H1 (cell line): ENCODE measurements at regions not wholly inside any gene's neighbourhood (a gene's known extent, or its start where the extent isn't known, plus 50 kb on each side); places are given as distances from the start of the nearest gene placed in this dataset.

Source experiments
- CTCF ChIA-PET: fragments of 300-600 bp; sonication (Branson Sonifier 250); formaldehyde crosslinking; loops from one replicate; lab custom pipeline; 2021; ENCODE audit not compliant: partially characterized antibody; lab: Charles Lee
- POLR2A ChIA-PET: fragments of 300-600 bp; sonication (Branson Sonifier 250); formaldehyde crosslinking; loops from one replicate; lab custom pipeline; 2021; ENCODE audit warnings: inconsistent platforms; ENCODE audit not compliant: partially characterized antibody; lab: Charles Lee
- DNase-seq, 2 experiments: peaks; one replicate each; pipeline versions ENCODE4 v3.0.0 to v3.0.0-alpha.2; 2010 to 2022; ENCODE audit warnings: low spot score in 2 of 2, low read depth in 1 of 2, mixed read lengths in 1 of 2
- FAIRE-seq: peaks from 2 replicates; lab custom pipeline; 2011; peaks lifted over from hg19 to GRCh38; lab: Jason Lieb, UNC
- H2AFZ ChIP-seq: 2 replicates; pipeline ENCODE4 v1.8.1; 2012; ENCODE audit warnings: low read length, inconsistent platforms
- H2AK5ac ChIP-seq: 2 replicates; pipeline ENCODE4 v1.6.1; 2013; ENCODE audit warnings: low read depth, low read length
- H2BK120ac ChIP-seq: replicated peaks from 2 replicates; pipeline ENCODE3; 2013; ENCODE audit warnings: low read depth, low read length, inconsistent platforms
- H2BK12ac ChIP-seq: 2 replicates; pipeline ENCODE4 v1.6.1; 2013; ENCODE audit warnings: low read depth, low read length
- H2BK15ac ChIP-seq: 2 replicates; pipeline ENCODE4 v1.6.1; 2013; ENCODE audit warnings: low read length
- H2BK20ac ChIP-seq: 2 replicates; pipeline ENCODE4 v1.6.1; 2013; ENCODE audit warnings: low read length
- H2BK5ac ChIP-seq: 2 replicates; pipeline ENCODE4 v1.6.1; 2013; ENCODE audit warnings: low read depth, low read length
- H3K14ac ChIP-seq: 2 replicates; pipeline ENCODE4 v1.6.1; 2013; ENCODE audit warnings: inconsistent platforms; ENCODE audit not compliant: insufficient read length
- H3K18ac ChIP-seq: 2 replicates; pipeline ENCODE4 v1.6.1; 2013; ENCODE audit warnings: low read length; ENCODE audit errors: extremely low read depth
- H3K23ac ChIP-seq: 2 replicates; pipeline ENCODE4 v1.6.1; 2013; ENCODE audit warnings: inconsistent platforms; ENCODE audit not compliant: insufficient read length
- H3K23me2 ChIP-seq: 2 replicates; pipeline ENCODE4 v1.6.1; 2013; ENCODE audit warnings: low read depth, low read length
- H3K27ac ChIP-seq: 2 replicates; pipeline ENCODE4 v1.6.1; 2011; ENCODE audit warnings: low read depth, low read length, inconsistent platforms
- H3K27me3 ChIP-seq, 4 experiments: replicated peaks in 1 of 4; 1 replicate in 1 of 4; 2 replicates in 3 of 4; pipeline versions ENCODE4 v1.6.1 to v1.8.1; 2011 to 2013; ENCODE audit warnings: low read length in 3 of 4, mild to moderate bottlenecking in 3 of 4, inconsistent platforms in 2 of 4, mixed read lengths in 2 of 4, moderate library complexity in 1 of 4; ENCODE audit not compliant: control insufficient read depth in 3 of 4, insufficient read depth in 3 of 4; ENCODE audit errors: extremely low read depth in 1 of 4
- H3K36me3 ChIP-seq, 4 experiments: 2 replicates each; pipeline versions ENCODE4 v1.6.1 to v1.8.1; 2011 to 2013; ENCODE audit warnings: mild to moderate bottlenecking in 4 of 4, low read length in 3 of 4, moderate library complexity in 2 of 4, control low read depth in 1 of 4, inconsistent platforms in 1 of 4; ENCODE audit not compliant: insufficient read depth in 4 of 4, control insufficient read depth in 2 of 4
- H3K4ac ChIP-seq: replicated peaks from 2 replicates; pipeline ENCODE3; 2013; ENCODE audit warnings: low read length, low read depth, mixed read lengths, inconsistent platforms; ENCODE audit not compliant: insufficient read length
- H3K4me1 ChIP-seq, 4 experiments: replicated peaks in 1 of 4; 1 replicate in 1 of 4; 2 replicates in 3 of 4; pipeline versions ENCODE4 v1.6.1 to v1.8.1; 2011 to 2013; ENCODE audit warnings: low read length in 3 of 4, inconsistent platforms in 2 of 4, mixed read lengths in 1 of 4; ENCODE audit not compliant: insufficient read depth in 4 of 4, control insufficient read depth in 3 of 4
- H3K4me2 ChIP-seq, 2 experiments: 2 replicates each; pipeline versions ENCODE4 v1.6.1 to v1.8.1; 2011 to 2013; ENCODE audit warnings: low read depth in 2 of 2, low read length in 2 of 2, control low read depth in 1 of 2, inconsistent platforms in 1 of 2, mild to moderate bottlenecking in 1 of 2; ENCODE audit not compliant: insufficient read depth in 1 of 2
- H3K4me3 ChIP-seq, 4 experiments: fragments of 200-600, 300-600 bp in 1 of 4; sonication (generic), shearing (Covaris generic), sonication (Bioruptor Twin) in 1 of 4; 2 replicates each; pipeline versions ENCODE4 v1.5.1 to v1.8.1; 2011 to 2016; ENCODE audit warnings: low read length in 4 of 4, low read depth in 3 of 4, control low read depth in 2 of 4, inconsistent platforms in 2 of 4, mild to moderate bottlenecking in 2 of 4, mixed read lengths in 1 of 4, moderate library complexity in 1 of 4; ENCODE audit not compliant: insufficient read depth in 2 of 4; ENCODE audit errors: extremely low read depth in 1 of 4
- H3K56ac ChIP-seq: replicated peaks from 2 replicates; pipeline ENCODE3; 2013; ENCODE audit warnings: low read depth, mild to moderate bottlenecking, mixed read lengths, low read length, inconsistent platforms; ENCODE audit not compliant: insufficient read length
- H3K79me1 ChIP-seq: 2 replicates; pipeline ENCODE4 v1.6.1; 2013; ENCODE audit warnings: low read depth, low read length, control low read depth
- H3K79me2 ChIP-seq, 2 experiments: 2 replicates each; pipeline versions ENCODE4 v1.6.1 to v1.8.1; 2012 to 2013; ENCODE audit warnings: low read length in 2 of 2, mild to moderate bottlenecking in 2 of 2, inconsistent platforms in 1 of 2; ENCODE audit not compliant: insufficient read depth in 2 of 2, control insufficient read depth in 1 of 2
- H3K9ac ChIP-seq, 4 experiments: replicated peaks in 1 of 4; 1 replicate in 1 of 4; 2 replicates in 3 of 4; pipeline versions ENCODE4 v1.6.1 to v1.8.1; 2011 to 2013; ENCODE audit warnings: low read depth in 3 of 4, low read length in 3 of 4, control low read depth in 2 of 4, mild to moderate bottlenecking in 2 of 4, moderate library complexity in 2 of 4, inconsistent platforms in 1 of 4; ENCODE audit errors: extremely low read depth in 1 of 4
- H3K9me3 ChIP-seq, 2 experiments: 2 replicates each; pipeline versions ENCODE4 v1.6.1 to v1.8.1; 2012 to 2013; ENCODE audit warnings: mild to moderate bottlenecking in 2 of 2, moderate library complexity in 2 of 2, control low read depth in 1 of 2, inconsistent platforms in 1 of 2, low read depth in 1 of 2, low read length in 1 of 2, mixed read lengths in 1 of 2; ENCODE audit not compliant: insufficient read depth in 2 of 2
- H4K20me1 ChIP-seq, 2 experiments: replicated peaks in 1 of 2; 2 replicates each; pipeline versions ENCODE3 to v1.8.1; 2011 to 2013; ENCODE audit warnings: inconsistent platforms in 2 of 2, low read length in 2 of 2, mild to moderate bottlenecking in 1 of 2; ENCODE audit not compliant: insufficient read depth in 2 of 2, control insufficient read depth in 1 of 2
- H4K5ac ChIP-seq: 2 replicates; pipeline ENCODE4 v1.6.1; 2013; ENCODE audit warnings: low read length, low read depth, mixed read lengths, inconsistent platforms; ENCODE audit not compliant: insufficient read length
- H4K8ac ChIP-seq: 2 replicates; pipeline ENCODE4 v1.8.0; 2013; ENCODE audit warnings: mild to moderate bottlenecking, moderate library complexity, low read length, inconsistent platforms; ENCODE audit not compliant: insufficient read depth; ENCODE audit errors: extremely low read depth
- H4K91ac ChIP-seq: replicated peaks from 2 replicates; pipeline ENCODE3; 2013; ENCODE audit warnings: low read length, mixed read lengths, inconsistent platforms; ENCODE audit not compliant: insufficient read length
- BACH1 ChIP-seq: IDR thresholded peaks from 2 replicates; pipeline ENCODE4 v1.6.1; 2012; ENCODE audit warnings: low read length, improper control_type of control experiment
- CBX8 ChIP-seq: fragments of 300-800, 300-1000 bp; sonication (generic); IDR thresholded peaks from 2 replicates; pipeline ENCODE4 v1.7.1; 2016; ENCODE audit warnings: low read depth, low read length, borderline replicate concordance
- CHD1 ChIP-seq: IDR thresholded peaks from 2 replicates; pipeline ENCODE4 v1.6.1; 2012; ENCODE audit warnings: low read depth, low read length, improper control_type of control experiment
- HDAC2 ChIP-seq, 2 experiments: fragments of 300-600 bp in 1 of 2; sonication (generic) in 1 of 2; IDR thresholded peaks; 2 replicates each; pipeline ENCODE4 v1.6.1; 2011 to 2012; ENCODE audit warnings: low read depth in 2 of 2, low read length in 2 of 2, mild to moderate bottlenecking in 2 of 2, moderate library complexity in 2 of 2, borderline replicate concordance in 1 of 2, inconsistent platforms in 1 of 2
- JUND ChIP-seq: IDR thresholded peaks from 2 replicates; pipeline ENCODE4 v1.6.1; 2011; ENCODE audit warnings: mild to moderate bottlenecking, improper control_type of control experiment, low read length
- POLR2A ChIP-seq, 2 experiments: IDR thresholded peaks; 1 replicate in 1 of 2; 2 replicates in 1 of 2; pipeline ENCODE4 v1.6.1; 2011; ENCODE audit warnings: low read depth in 2 of 2, low read length in 2 of 2, mild to moderate bottlenecking in 2 of 2; ENCODE audit errors: control extremely low read depth in 1 of 2
- RXRA ChIP-seq: IDR thresholded peaks from 2 replicates; pipeline ENCODE4 v1.6.1; 2011; ENCODE audit warnings: low read depth, mild to moderate bottlenecking, low read length, moderate library complexity; ENCODE audit not compliant: insufficient read depth
- SIN3A ChIP-seq, 2 experiments: IDR thresholded peaks in 1 of 2; conservative IDR thresholded peaks in 1 of 2; 2 replicates each; pipeline ENCODE4 v1.6.1; 2011 to 2012; ENCODE audit warnings: low read length in 2 of 2, improper control_type of control experiment in 1 of 2, low read depth in 1 of 2, mild to moderate bottlenecking in 1 of 2
- SIX5 ChIP-seq: IDR thresholded peaks from 2 replicates; pipeline ENCODE4 v1.6.1; 2011; ENCODE audit warnings: mild to moderate bottlenecking, low read depth, low read length
- SRF ChIP-seq: IDR thresholded peaks from 2 replicates; pipeline ENCODE4 v1.6.1; 2011; ENCODE audit warnings: mild to moderate bottlenecking, low read depth, low read length, moderate library complexity
- WGBS, 2 experiments: shearing (Covaris generic) in 1 of 2; methylation state at CpG; one replicate each; pipeline versions ENCODE4 v1.1.6 to v1.1.7; 2013 to 2015; ENCODE audit warnings: low lambda C conversion rate in 2 of 2, mixed read lengths in 2 of 2, inconsistent platforms in 1 of 2, low coverage in 1 of 2, missing lambda C conversion rate in 1 of 2; ENCODE audit not compliant: insufficient replicate concordance in 2 of 2, insufficient coverage in 1 of 2, insufficient read length in 1 of 2; ENCODE audit errors: extremely low coverage in 1 of 2, missing lambda C conversion rate in 1 of 2; 5-methylcytosine and 5-hydroxymethylcytosine counted together
- TF ChIP-seq, protein P1 (sequence below): IDR thresholded peaks from 2 replicates; pipeline ENCODE4 v1.6.1; 2012; ENCODE audit warnings: low read length, inconsistent platforms
- TF ChIP-seq, protein P2 (sequence below): IDR thresholded peaks from 2 replicates; pipeline ENCODE4 v1.6.1; 2012; ENCODE audit warnings: inconsistent platforms

DNA sequence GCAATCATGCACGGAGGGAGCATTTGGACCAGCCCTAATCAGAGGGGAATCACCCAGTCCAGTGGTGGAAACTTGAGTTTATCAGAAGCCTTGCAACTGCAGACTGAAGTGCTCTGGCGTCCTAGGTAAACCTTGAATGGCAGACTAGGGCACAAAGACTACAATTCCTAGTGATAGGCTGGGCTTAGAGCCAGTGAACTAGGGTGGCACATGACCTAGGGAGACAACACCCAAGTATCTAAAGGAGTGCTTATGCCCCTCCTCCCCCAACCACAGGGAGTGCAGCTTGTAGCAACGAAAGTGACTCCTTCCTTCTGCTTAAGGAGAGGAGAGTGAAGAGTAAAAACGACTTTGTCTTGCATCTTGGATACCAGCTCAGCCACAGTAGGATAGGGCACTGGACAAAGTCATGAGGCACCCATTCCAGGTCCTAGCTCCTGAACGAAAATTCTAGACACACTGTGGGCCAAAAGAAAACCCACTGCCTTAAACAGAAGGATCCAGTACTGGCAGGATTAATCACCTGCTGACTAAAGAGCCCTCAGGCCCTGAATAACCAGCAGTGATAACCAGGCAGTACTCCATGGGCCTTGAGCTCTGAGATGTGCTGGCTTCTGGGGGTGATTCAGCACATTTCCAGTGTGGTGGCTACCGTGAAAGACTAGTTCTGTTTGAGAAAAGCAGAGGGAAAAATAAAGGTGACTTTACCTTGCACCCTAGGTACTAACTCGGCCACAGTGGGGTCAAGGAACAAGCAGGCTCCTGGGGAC lies 58.7 kb upstream of the STARD8 start:
- FAIRE-seq: no peak
- TF ChIP-seq RXRA: no peak
- TF ChIP-seq, protein P1, sequence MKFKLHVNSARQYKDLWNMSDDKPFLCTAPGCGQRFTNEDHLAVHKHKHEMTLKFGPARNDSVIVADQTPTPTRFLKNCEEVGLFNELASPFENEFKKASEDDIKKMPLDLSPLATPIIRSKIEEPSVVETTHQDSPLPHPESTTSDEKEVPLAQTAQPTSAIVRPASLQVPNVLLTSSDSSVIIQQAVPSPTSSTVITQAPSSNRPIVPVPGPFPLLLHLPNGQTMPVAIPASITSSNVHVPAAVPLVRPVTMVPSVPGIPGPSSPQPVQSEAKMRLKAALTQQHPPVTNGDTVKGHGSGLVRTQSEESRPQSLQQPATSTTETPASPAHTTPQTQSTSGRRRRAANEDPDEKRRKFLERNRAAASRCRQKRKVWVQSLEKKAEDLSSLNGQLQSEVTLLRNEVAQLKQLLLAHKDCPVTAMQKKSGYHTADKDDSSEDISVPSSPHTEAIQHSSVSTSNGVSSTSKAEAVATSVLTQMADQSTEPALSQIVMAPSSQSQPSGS: no peak
- no peak for TF ChIP-seq SRF
- TF ChIP-seq CBX8: no peak
- TF ChIP-seq HDAC2 (IDR thresholded peaks at IDR 0.05; ENCODE audit: borderline replicate concordance in 1 of 2, low read depth in 2 of 2, low read length in 2 of 2): no peak
- TF ChIP-seq, protein P2, sequence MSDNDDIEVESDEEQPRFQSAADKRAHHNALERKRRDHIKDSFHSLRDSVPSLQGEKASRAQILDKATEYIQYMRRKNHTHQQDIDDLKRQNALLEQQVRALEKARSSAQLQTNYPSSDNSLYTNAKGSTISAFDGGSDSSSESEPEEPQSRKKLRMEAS: no peak
- no peak for TF ChIP-seq POLR2A (IDR thresholded peaks at IDR 0.05; ENCODE audit: control extremely low read depth in 1 of 2, low read depth in 2 of 2, low read length in 2 of 2)
- TF ChIP-seq SIN3A (conservative IDR thresholded peaks at IDR 0.05 in 1 of 2, IDR thresholded peaks at IDR 0.05 in 1 of 2; ENCODE audit: low read depth in 1 of 2, low read length in 2 of 2): no peak
- TF ChIP-seq CHD1: no peak
- TF ChIP-seq JUND: no peak
- no peak for TF ChIP-seq SIX5
- no peak for TF ChIP-seq BACH1

More for the DNA sequence above, 58.7 kb upstream of the STARD8 start:
- Histone ChIP-seq H3K9ac (no peak overlapping the region), H3K4me3 (no peak overlapping the region), H3K23me2 (no peaks in the 10 kb centered on the region), H2BK12ac (no peak overlapping the region), H3K23ac (no peak overlapping the region), H3K4ac (no peak overlapping the region), H3K9me3 (no peaks in the 10 kb centered on the region), H2AK5ac (no peak overlapping the region), H4K91ac (no peak overlapping the region), H4K20me1 (no peaks in the 10 kb centered on the region), H3K27ac (no peak overlapping the region), H3K18ac (no peak overlapping the region), H3K79me2 (no peaks in the 10 kb centered on the region), H3K4me2 (no peak overlapping the region), H3K14ac (no peak overlapping the region), H2AFZ (no peak overlapping the region), H3K56ac (no peak overlapping the region), H4K8ac (no peak overlapping the region), H2BK5ac (no peak overlapping the region), H2BK15ac (no peak overlapping the region), H2BK120ac (no peak overlapping the region), H4K5ac (no peak overlapping the region), H2BK20ac (no peak overlapping the region), H3K36me3 (no peaks in the 10 kb centered on the region), H3K79me1 (no peaks in the 10 kb centered on the region), H3K4me1 (no peaks in the 10 kb centered on the region), H3K27me3 (no peaks in the 10 kb centered on the region)
- no peak for DNase-seq
- ChIA-PET CTCF (interaction anchor here (1.2 kb wide), 1 partner anchor 11 kb away, joined by 7 read pairs; no protein-coding TSS in a partner anchor), POLR2A (no interaction called here)
- WGBS, 2 experiments: 80% methylated on average over 6 of the region's 7 CpGs; no CpG with 5 or more reads in 1 of the 2 experiments
